Testis (tissue), 2 donors: ENCODE measurements at regions not wholly inside any gene's neighbourhood (a gene's known extent, or its start where the extent isn't known, plus 50 kb on each side); places are given as distances from the start of the nearest gene placed in this dataset.

ENCODE experiments used
- DNase-seq: peaks from one replicate; pipeline ENCODE4 v3.0.0-alpha.2; 2019
- H3K27ac ChIP-seq, 2 donors: fragments of 200-600 bp; sonication (generic); one replicate each; pipeline ENCODE4 v1.5.1; 2019
- H3K27me3 ChIP-seq: fragments of 200-600 bp; sonication (generic); one replicate; pipeline ENCODE4 v1.5.1; 2019
- H3K36me3 ChIP-seq: fragments of 200-600 bp; sonication (generic); one replicate; pipeline ENCODE4 v1.5.1; 2017; ENCODE audit warnings: low read depth; ENCODE audit errors: missing control alignments
- H3K4me1 ChIP-seq: fragments of 200-600 bp; sonication (generic); one replicate; pipeline ENCODE4 v1.5.1; 2019
- H3K4me3 ChIP-seq, 2 donors: fragments of 200-600 bp; sonication (generic); one replicate each; pipeline ENCODE4 v1.5.1; 2017 to 2019
- H3K9me3 ChIP-seq: fragments of 200-600 bp; sonication (generic); one replicate; pipeline ENCODE4 v1.5.1; 2017
- POLR2A ChIP-seq: fragments of 450-650 bp; IDR thresholded peaks from one replicate; pipeline ENCODE4 v1.6.1; 2017; ENCODE audit warnings: antibody characterized with exemption, mild to moderate bottlenecking, moderate library complexity
- WGBS, 2 donors: methylation state at CpG; one replicate each; pipeline ENCODE4 v1.1.5; 2018; 5-methylcytosine and 5-hydroxymethylcytosine counted together
- intact Hi-C: fragments of 100-400 bp; cut with DNase I; formaldehyde crosslinking; loops from one replicate; pipeline ENCODE4 v1.15.1; 2023; ENCODE audit warnings: low total_unique reads
- TF ChIP-seq, protein P1 (sequence below), 3 experiments: fragments of 450-650 bp in 2 of 3; fragments of 200-600 bp in 1 of 3; sonication (generic) in 1 of 3; IDR thresholded peaks; one replicate each; pipeline ENCODE4 v1.5.1; 2016 to 2019; ENCODE audit warnings: antibody characterized with exemption in 3 of 3, mild to moderate bottlenecking in 2 of 3, moderate library complexity in 1 of 3

DNA sequence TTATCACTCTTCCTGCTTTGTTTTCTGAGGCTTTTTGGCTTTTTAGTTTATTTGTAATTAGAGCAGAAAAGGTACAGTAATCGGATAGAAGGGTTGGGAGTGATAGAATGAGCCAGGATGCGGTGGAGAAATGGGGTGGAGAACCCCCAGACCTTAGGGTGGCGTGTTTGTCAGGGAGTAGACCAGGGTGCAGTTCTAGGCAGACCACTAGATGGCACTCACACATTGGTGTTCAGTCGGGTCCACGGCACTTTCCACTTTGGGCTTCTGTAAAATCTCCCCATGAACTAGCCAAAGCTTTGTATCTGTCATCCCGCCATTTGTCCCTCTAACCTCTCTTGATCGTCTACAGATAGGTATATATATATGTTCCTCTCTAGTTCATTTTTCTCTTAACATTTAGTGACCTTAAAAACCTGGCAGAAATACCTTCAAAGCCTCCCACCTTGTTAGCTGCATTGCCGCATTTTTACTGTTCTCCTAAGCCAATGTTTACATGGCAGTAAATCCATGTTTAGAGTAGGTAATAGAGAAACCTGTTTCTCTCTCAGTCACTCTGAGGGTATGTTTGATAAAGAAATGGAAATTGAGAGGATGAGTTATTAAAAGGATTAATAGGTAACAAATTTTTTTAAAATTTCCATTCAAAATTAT lies 154.9 kb downstream of the TM9SF2 start:
- Histone ChIP-seq H3K4me3 (no peak overlapping the region), H3K36me3 (no peaks in the 10 kb centered on the region), H3K4me1 (peaks cover 4% of the 10 kb centered on the region), H3K27me3 (no peaks in the 10 kb centered on the region), H3K9me3 (no peaks in the 10 kb centered on the region), H3K27ac (no peak overlapping the region)
- no peak for TF ChIP-seq POLR2A
- TF ChIP-seq, protein P1, sequence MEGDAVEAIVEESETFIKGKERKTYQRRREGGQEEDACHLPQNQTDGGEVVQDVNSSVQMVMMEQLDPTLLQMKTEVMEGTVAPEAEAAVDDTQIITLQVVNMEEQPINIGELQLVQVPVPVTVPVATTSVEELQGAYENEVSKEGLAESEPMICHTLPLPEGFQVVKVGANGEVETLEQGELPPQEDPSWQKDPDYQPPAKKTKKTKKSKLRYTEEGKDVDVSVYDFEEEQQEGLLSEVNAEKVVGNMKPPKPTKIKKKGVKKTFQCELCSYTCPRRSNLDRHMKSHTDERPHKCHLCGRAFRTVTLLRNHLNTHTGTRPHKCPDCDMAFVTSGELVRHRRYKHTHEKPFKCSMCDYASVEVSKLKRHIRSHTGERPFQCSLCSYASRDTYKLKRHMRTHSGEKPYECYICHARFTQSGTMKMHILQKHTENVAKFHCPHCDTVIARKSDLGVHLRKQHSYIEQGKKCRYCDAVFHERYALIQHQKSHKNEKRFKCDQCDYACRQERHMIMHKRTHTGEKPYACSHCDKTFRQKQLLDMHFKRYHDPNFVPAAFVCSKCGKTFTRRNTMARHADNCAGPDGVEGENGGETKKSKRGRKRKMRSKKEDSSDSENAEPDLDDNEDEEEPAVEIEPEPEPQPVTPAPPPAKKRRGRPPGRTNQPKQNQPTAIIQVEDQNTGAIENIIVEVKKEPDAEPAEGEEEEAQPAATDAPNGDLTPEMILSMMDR (IDR thresholded peaks at IDR 0.05), result peak; percentile 82 to 92 (median 84)
- intact Hi-C loops, result loop anchor here (10.0 kb wide), 1 partner anchor 859 kb away; no protein-coding TSS in a partner anchor
- DNase-seq, result peak; percentile 92
- WGBS, 2 donors, result 27 to 29% methylated on average over 8 of the region's 8 CpGs

DNA sequence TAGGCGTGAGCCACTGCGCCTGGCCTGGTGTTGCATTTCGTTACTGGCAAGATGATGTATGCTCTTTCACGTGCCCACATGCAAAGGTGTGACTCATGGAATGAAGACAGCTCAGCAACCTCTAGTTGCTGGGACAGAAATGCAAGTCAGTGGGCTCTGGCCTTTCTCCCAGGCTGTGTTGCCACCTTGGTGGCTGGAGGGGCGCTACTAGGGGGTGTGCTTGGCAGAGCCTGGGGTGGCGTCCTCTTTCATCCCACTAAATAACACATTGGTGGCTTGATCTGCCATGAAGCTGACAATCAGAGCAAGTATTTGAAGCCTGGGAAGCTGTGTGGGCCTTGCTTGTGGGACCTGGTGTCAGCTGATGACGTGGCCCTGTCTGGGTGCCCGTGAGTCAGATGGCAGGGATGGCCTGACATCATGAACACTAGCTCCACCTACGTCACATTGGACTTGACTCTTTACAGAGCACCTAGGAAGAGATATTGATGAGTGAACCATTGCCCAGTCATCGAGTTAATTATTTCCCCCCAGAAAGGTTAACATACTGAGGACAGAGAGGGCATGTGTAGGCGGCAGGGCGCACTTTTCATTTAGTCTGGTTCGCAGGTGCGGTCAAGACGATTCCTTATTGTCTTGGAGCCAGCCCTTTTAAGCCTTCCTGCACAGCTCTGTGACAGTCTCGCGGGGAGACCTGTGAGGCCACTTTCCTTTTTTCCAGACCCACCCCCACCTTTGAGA lies 154.2 kb downstream of the TM9SF2 start:
- no peak for DNase-seq
- WGBS, 2 donors, result 82 to 86% methylated on average over 17 of the region's 17 CpGs
- no peak overlapping the region for H3K4me3 ChIP-seq
- TF ChIP-seq, protein P1 (IDR thresholded peaks at IDR 0.05), result no peak
- TF ChIP-seq POLR2A, result no peak
- intact Hi-C loops, result loop anchor here (10.0 kb wide), 1 partner anchor 859 kb away; no protein-coding TSS in a partner anchor
- H3K27ac ChIP-seq, result no peak overlapping the region
- H3K4me1 ChIP-seq, result peaks cover 4% of the 10 kb centered on the region
- no peaks in the 10 kb centered on the region for H3K27me3 ChIP-seq
- no peaks in the 10 kb centered on the region for H3K36me3 ChIP-seq
- H3K9me3 ChIP-seq, result no peaks in the 10 kb centered on the region

DNA sequence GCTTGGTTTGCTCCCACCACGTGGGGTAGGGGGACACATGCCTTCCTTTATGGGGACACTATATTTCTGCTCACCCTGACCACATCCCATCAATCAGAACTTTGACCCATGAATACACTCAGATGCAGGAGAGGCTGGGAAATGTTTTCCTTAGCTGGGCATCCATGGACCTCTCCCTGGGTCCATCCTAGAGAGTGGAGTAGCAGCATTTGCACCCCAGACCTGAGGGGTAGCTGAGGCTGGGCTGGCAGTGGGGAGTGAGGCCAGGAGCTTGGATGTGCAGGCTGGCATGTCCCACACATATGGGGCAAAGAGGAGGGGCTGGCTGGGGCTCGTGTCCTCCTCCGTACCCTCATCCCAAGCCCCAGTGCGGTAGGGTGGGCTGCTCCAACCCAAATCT lies 152.8 kb downstream of the TM9SF2 start:
- H3K27me3 ChIP-seq, result no peaks in the 10 kb centered on the region
- H3K4me3 ChIP-seq, result no peak overlapping the region
- no peak for DNase-seq
- no peak overlapping the region for H3K27ac ChIP-seq
- H3K9me3 ChIP-seq, result no peaks in the 10 kb centered on the region
- peaks cover 4% of the 10 kb centered on the region for H3K4me1 ChIP-seq
- 83 to 90% methylated on average over 4 of the region's 4 CpGs for WGBS, 2 donors
- intact Hi-C loops, result loop anchor here (10.0 kb wide), 1 partner anchor 861 kb away; no protein-coding TSS in a partner anchor
- no peak for TF ChIP-seq POLR2A
- TF ChIP-seq, protein P1 (IDR thresholded peaks at IDR 0.05), result no peak
- H3K36me3 ChIP-seq, result no peaks in the 10 kb centered on the region

DNA sequence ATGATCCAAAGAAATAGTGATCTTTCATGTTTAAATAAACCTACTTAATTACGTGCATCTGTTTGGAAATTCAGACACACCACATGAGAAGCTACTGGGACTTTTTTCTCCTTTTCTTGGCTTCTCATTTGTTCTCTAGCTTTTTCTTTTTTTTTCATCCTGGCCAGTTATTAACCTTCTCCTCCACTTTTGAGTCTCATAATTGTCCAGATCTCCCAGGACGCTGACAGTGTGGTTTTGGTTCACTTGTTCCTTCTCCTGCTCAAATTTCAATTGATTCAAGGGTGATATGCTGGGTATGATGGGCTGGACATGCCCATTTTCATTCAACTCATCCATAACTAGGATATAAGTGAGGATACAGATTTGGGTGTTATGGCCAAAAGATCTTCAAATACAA lies 152.3 kb downstream of the TM9SF2 start:
- H3K36me3 ChIP-seq, result no peaks in the 10 kb centered on the region
- H3K27me3 ChIP-seq, result no peaks in the 10 kb centered on the region
- peaks cover 4% of the 10 kb centered on the region for H3K4me1 ChIP-seq
- 80% methylated on average over 2 of the region's 2 CpGs for WGBS, 2 donors
- no peak for DNase-seq
- H3K9me3 ChIP-seq, result no peaks in the 10 kb centered on the region
- TF ChIP-seq POLR2A, result no peak
- TF ChIP-seq, protein P1 (IDR thresholded peaks at IDR 0.05), result no peak
- intact Hi-C loops, result loop anchor here (10.0 kb wide), 1 partner anchor 861 kb away; no protein-coding TSS in a partner anchor
- H3K4me3 ChIP-seq, result no peak overlapping the region
- no peak overlapping the region for H3K27ac ChIP-seq
